Naive B cell (primary cell): ENCODE measurements at regions not wholly inside any gene's neighbourhood (a gene's known extent, or its start where the extent isn't known, plus 50 kb on each side); places are given as distances from the start of the nearest gene placed in this dataset.
"Not testable (repeated sequence)": the region's sequence is repeated elsewhere in the genome, so short reads cannot be mapped to it uniquely, and the experiment has no call there.

ENCODE experiments used
- ATAC-seq, 2 donors: fragments of 150-1000 bp; cut with Tn5 transposase; 2 replicates each; pipeline ENCODE4 v1.10.0; 2021; ENCODE audit warnings: low read depth in 2 of 2, mild to moderate bottlenecking in 2 of 2, moderate library complexity in 2 of 2
- DNase-seq: peaks from one replicate; pipeline ENCODE4 v3.0.0; 2022
- H3K27ac Mint-ChIP-seq, 6 donors: one replicate each; pipeline ENCODE4 v1.8.0; 2020 to 2022; ENCODE audit warnings: mild to moderate bottlenecking in 6 of 6, mixed read lengths in 6 of 6, moderate library complexity in 5 of 6, inconsistent platforms in 2 of 6
- H3K27me3 Mint-ChIP-seq, 3 donors: one replicate each; pipeline ENCODE4 v1.8.0; 2021 to 2022; ENCODE audit warnings: mixed read lengths in 3 of 3, mild to moderate bottlenecking in 1 of 3
- H3K36me3 Mint-ChIP-seq, 2 donors: one replicate each; pipeline ENCODE4 v1.8.0; 2020 to 2022; ENCODE audit warnings: mixed read lengths in 2 of 2, inconsistent platforms in 1 of 2, mild to moderate bottlenecking in 1 of 2
- H3K4me1 Mint-ChIP-seq, 3 donors: one replicate each; pipeline ENCODE4 v1.8.0; 2020 to 2022; ENCODE audit warnings: mixed read lengths in 3 of 3, inconsistent platforms in 1 of 3, mild to moderate bottlenecking in 1 of 3, moderate library complexity in 1 of 3
- H3K4me3 Mint-ChIP-seq, 8 donors: one replicate each; pipeline ENCODE4 v1.8.0; 2020 to 2022; ENCODE audit warnings: mild to moderate bottlenecking in 8 of 8, mixed read lengths in 8 of 8, moderate library complexity in 8 of 8, inconsistent platforms in 2 of 8
- H3K9me3 Mint-ChIP-seq, 7 donors: one replicate each; pipeline ENCODE4 v1.8.0; 2020 to 2022; ENCODE audit warnings: mixed read lengths in 7 of 7, mild to moderate bottlenecking in 5 of 7, inconsistent platforms in 2 of 7, moderate library complexity in 1 of 7

DNA sequence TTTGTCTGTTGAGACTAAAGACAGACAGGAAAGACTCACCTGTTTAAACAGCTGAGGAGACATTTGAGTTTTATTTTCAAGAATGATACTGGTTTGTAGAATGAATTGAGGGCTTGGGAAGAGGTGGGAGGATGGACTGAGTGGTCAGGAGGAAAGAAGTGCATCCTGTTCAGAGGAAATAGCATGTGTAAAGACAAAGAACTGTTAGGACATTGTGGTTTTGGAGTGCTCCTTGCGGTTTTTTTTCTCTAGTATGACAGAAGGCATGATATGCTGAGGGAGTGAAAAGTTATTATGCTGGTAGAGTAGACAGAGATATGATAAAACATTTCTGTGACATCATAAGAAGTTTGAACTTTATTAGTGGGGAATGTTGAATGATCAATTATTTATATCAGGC lies 270.7 kb upstream of the ELAVL2 start:
- DNase-seq (no peak), ATAC-seq (no peak)
- Mint-ChIP-seq H3K4me1 (no peaks in the 10 kb centered on the region), H3K27ac (no peak overlapping the region), H3K36me3 (no peaks in the 10 kb centered on the region), H3K9me3 (peaks cover 0 to 13% (median 4%) of the 10 kb centered on the region in 7 donors), H3K27me3 (no peaks in the 10 kb centered on the region), H3K4me3 (no peak overlapping the region)

DNA sequence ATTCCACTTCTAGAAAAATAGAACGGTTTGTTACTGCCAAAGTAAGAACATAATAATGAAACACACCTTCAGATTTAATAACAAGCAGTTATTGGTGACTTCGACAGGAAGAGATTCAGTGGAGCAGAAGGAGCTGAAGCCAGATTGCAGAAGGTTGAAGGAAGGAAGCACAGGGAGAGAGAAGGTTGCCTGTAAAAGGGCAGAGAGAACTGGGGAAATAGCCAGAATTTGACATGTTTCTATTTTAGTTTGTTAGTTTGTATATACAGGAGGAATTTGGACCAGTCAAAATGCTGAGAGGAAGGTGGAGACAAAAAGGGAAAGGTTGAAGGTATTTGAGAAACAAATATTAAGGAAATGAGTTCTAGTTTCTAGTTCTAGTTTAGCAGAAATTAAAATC lies 269.2 kb upstream of the ELAVL2 start:
- no peak for DNase-seq
- no peak for ATAC-seq
- H3K9me3 Mint-ChIP-seq, result peaks cover 0 to 13% (median 4%) of the 10 kb centered on the region in 7 donors
- H3K4me3 Mint-ChIP-seq, result no peak overlapping the region
- no peaks in the 10 kb centered on the region for H3K4me1 Mint-ChIP-seq
- H3K27ac Mint-ChIP-seq, result no peak overlapping the region
- no peaks in the 10 kb centered on the region for H3K36me3 Mint-ChIP-seq
- H3K27me3 Mint-ChIP-seq, result no peaks in the 10 kb centered on the region

DNA sequence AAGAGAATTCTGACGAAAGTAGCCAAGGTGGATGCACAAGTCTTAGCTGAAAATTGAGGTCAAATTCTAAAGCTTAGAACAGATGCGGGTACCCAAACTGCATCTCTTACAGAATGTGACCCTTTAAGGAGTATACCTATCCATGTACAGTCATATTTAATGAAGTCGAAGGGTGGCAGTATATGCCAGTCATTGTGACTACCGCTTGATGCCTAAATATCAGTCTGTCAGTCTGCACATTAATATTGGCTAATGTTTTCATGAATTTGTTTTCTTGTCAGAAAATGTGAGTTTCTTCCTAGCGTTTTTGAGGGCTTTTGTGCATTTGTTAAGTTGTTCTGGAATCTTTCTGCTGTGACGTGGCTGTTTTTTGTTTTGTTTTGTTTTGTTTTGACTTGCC lies 264.5 kb upstream of the ELAVL2 start:
- Mint-ChIP-seq H3K4me3 (no peak overlapping the region), H3K9me3 (peaks cover 0 to 25% (median 11%) of the 10 kb centered on the region in 7 donors), H3K36me3 (no peaks in the 10 kb centered on the region), H3K4me1 (no peaks in the 10 kb centered on the region), H3K27me3 (no peaks in the 10 kb centered on the region), H3K27ac (no peak overlapping the region)
- ATAC-seq, result no peak
- DNase-seq, result no peak

DNA sequence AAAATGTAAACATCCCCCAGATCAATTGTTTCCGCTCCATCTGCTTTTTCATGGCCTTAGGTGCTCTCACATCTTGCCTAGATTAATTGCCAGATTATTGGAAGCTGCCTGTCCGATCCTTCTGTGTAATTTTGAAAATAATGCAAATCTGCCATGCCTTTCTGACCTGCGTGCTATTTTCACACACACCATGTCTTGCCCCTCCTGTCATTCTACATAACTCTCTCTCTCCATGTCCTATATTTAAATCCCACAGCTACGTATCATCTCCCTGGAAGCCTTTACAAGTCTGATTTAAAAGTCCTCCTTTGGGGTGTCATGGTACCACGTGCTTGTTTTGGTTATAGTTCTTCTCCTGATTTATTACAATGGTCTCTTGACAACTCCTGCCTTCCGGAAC lies 247.6 kb upstream of the ELAVL2 start:
- ATAC-seq, result no peak
- H3K27me3 Mint-ChIP-seq, result no peaks in the 10 kb centered on the region

DNA sequence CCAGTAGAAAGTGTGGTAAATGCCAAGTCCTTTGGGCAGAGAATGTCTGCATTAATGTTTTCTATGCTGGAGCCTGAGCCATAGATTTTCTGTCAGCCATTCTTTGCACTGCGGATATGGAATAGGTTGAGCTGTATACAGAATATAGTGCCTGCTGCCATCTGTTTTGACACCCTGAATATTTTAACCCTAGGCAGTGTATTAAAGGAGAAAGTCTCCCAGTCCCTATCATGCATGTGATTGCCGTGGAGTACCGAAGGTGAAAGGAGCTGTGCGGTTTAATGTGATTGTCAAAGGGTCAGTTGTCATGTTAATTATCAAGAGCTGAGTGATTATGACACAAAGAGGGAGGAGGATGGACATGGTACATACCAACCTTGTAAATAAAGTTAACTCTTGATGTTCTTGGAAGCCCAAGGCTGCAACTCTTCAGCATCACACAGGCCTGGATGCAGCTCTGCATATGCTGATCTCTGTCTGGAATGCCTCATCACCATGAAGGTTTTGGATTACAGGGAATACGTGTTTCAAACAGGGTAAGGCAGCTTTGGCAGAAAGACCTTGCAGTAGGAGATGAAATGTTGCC lies 247.1 kb upstream of the ELAVL2 start:
- no peaks in the 10 kb centered on the region for H3K27me3 Mint-ChIP-seq
- ATAC-seq (no peak), DNase-seq (no peak)
- no peaks in the 10 kb centered on the region for H3K36me3 Mint-ChIP-seq
- H3K4me3 Mint-ChIP-seq, result no peak overlapping the region
- H3K9me3 Mint-ChIP-seq, result peaks cover 0 to 14% (median 5%) of the 10 kb centered on the region in 7 donors
- no peak overlapping the region for H3K27ac Mint-ChIP-seq
- H3K4me1 Mint-ChIP-seq, result no peaks in the 10 kb centered on the region

More for the DNA sequence above, 247.6 kb upstream of the ELAVL2 start:
- Mint-ChIP-seq H3K4me3 (no peak overlapping the region), H3K4me1 (no peaks in the 10 kb centered on the region), H3K27ac (no peak overlapping the region), H3K9me3 (peaks cover 0 to 19% (median 7%) of the 10 kb centered on the region in 7 donors), H3K36me3 (no peaks in the 10 kb centered on the region)
- DNase-seq, result no peak

DNA sequence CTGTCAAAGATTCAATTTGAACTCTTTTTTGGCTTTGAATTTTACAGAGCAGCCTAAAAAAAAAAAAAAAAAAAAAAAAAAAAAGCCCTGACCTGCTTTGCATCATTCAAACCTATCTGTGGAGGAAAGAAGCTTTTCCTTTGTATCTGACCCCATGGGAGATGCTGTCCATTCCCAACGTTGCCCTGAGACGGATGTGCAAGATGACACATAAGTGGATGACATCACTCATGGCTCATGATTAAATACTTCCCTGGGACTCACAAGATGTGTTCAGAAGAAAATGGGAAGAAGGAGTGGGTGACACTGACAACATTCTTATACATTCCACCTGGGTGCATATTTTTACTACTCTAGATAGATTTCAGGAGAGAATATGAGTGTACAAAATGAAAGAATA lies 245.7 kb upstream of the ELAVL2 start:
- no peak overlapping the region for H3K4me3 Mint-ChIP-seq
- H3K27ac Mint-ChIP-seq, result no peak overlapping the region
- H3K4me1 Mint-ChIP-seq, result no peaks in the 10 kb centered on the region
- H3K27me3 Mint-ChIP-seq, result no peaks in the 10 kb centered on the region
- ATAC-seq (no peak), DNase-seq (no peak)
- H3K36me3 Mint-ChIP-seq, result no peaks in the 10 kb centered on the region
- peaks cover 0 to 14% (median 7%) of the 10 kb centered on the region in 7 donors for H3K9me3 Mint-ChIP-seq

DNA sequence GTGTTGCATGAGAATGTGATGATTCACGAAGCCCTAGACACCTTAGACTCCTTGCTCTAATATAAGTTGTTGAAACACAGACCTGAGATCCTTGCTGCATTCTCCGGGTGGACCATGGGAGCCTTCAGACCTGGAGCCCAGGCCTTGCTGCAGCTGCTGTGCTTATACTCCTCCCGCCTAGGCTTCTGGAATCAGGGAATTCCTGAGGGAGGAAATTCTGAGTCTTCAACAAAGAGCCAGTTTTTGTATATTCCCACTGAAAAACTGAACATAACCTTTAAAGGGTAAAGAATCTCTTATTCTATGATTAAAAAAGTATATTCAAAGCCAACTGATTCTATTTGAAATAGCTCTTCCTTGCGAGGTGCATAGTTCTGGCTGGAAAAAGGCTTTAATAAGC lies 245.1 kb upstream of the ELAVL2 start:
- Mint-ChIP-seq H3K4me1 (no peaks in the 10 kb centered on the region), H3K36me3 (no peaks in the 10 kb centered on the region), H3K9me3 (peaks cover 0 to 14% (median 5%) of the 10 kb centered on the region in 7 donors), H3K27me3 (no peaks in the 10 kb centered on the region), H3K4me3 (no peak overlapping the region), H3K27ac (no peak overlapping the region)
- no peak for ATAC-seq
- DNase-seq, result no peak

DNA sequence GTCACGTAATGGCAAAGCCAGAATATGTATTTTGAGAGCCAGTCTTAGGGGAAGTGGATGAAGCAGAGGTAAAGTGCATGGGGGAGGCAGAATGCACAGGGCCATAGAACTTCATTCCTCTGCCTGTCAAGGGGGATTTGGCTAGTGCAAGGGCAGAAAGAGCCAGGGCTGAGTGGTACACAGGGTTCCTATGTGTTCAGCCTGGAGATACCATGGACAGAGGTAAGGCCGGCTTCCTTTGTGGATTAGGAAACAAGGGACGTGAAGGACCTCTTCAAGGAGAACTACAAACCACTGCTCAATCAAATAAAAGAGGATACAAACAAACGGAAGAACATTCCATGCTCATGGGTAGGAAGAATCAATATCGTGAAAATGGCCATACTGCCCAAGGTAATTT lies 241.1 kb upstream of the ELAVL2 start:
- not testable (repeated sequence) for H3K27me3 Mint-ChIP-seq, H3K36me3 Mint-ChIP-seq, ATAC-seq, H3K9me3 Mint-ChIP-seq, DNase-seq, H3K4me1 Mint-ChIP-seq, H3K4me3 Mint-ChIP-seq, H3K27ac Mint-ChIP-seq

DNA sequence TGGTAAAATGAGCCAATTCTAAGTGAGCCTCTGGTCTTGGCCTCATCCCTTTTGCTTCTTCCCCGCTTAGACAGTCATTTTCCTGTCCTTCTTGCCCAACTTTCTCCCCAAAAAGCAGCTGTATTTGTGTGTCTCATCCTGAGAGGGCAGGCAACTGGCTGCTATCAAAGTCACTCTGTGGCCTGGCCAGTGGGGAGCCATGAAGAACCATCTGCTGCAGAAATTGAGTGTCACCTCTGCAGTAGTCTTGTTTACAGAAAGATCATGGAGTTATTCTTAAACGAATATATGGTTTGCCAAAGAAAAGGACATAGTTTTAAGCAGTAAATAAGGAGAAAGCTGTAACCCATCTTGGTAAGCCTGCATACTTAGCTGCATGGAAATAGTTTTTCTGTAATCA lies 233.6 kb upstream of the ELAVL2 start:
- Mint-ChIP-seq H3K4me3 (no peak overlapping the region), H3K4me1 (no peaks in the 10 kb centered on the region), H3K36me3 (no peaks in the 10 kb centered on the region), H3K27ac (no peak overlapping the region), H3K9me3 (peaks cover 0 to 9% (median 6%) of the 10 kb centered on the region in 7 donors), H3K27me3 (no peaks in the 10 kb centered on the region)
- DNase-seq (no peak), ATAC-seq (no peak)

DNA sequence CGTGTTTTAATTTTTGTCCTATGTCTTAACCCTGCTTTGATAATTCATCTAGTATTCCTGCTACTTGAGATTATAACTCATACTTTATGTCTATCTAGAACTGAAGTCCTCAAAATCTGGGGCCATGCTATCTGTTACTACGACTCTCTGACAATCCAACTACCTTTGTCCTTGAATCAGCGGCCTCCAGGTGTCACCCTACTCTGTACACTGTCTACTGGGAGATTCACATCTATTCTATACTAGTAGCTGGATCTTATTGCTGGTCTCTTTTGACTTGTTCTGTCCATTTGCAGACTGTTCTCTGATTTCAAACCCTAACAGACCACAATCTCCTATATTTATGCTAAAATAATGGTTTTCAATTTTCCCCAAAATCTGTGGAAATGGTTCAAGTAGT lies 225.5 kb upstream of the ELAVL2 start:
- Mint-ChIP-seq H3K9me3 (peaks cover 2 to 32% (median 10%) of the 10 kb centered on the region in 7 donors), H3K27ac (no peak overlapping the region), H3K4me3 (no peak overlapping the region), H3K4me1 (no peaks in the 10 kb centered on the region), H3K27me3 (no peaks in the 10 kb centered on the region), H3K36me3 (no peaks in the 10 kb centered on the region)
- no peak for DNase-seq
- ATAC-seq, result no peak

DNA sequence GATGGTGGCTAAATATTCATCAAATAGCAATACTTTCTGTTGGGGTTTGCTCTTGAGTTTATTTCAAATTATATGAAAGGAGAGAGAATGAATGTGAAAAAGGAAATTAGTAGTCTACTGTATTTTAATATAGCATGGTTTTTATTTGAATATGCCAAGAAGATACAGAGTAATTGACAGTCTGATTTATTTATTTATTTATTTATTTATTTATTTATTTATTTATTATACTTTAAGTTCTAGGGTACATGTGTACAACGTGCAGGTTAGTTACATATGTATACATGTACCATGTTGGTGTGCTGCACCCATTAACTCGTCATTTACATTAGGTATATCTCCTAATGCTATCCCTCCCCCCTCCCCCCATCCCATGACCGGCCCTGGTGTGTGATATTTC lies 224.2 kb upstream of the ELAVL2 start:
- H3K27me3 Mint-ChIP-seq, H3K4me1 Mint-ChIP-seq, DNase-seq, H3K4me3 Mint-ChIP-seq, H3K36me3 Mint-ChIP-seq, ATAC-seq, H3K27ac Mint-ChIP-seq: not testable (repeated sequence)
- peaks cover 0 to 26% (median 10%) of the 10 kb centered on the region in 7 donors for H3K9me3 Mint-ChIP-seq

DNA sequence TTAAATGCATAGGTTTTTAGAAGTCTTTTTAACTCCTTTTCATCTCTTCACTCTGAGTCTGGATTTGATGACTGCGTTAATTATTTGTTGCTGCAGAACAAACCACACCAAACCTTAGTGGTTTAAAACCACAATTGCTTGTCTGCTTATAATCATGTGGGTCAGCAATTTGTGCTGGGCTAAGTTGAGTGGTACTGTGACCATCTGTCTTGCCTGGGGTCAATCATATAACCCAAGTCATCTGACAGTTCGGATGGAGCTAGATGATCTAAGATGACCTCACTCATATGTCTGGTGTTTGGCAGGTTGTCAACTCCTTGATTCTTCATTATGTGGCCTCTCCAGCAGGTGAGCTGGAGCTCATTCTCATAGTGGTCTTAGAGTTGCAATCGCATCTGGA lies 219.1 kb upstream of the ELAVL2 start:
- Mint-ChIP-seq H3K9me3 (peaks cover 1 to 22% (median 10%) of the 10 kb centered on the region in 7 donors), H3K4me3 (no peak overlapping the region), H3K27me3 (no peaks in the 10 kb centered on the region), H3K4me1 (no peaks in the 10 kb centered on the region), H3K27ac (no peak overlapping the region), H3K36me3 (no peaks in the 10 kb centered on the region)
- no peak for ATAC-seq
- DNase-seq, result no peak

DNA sequence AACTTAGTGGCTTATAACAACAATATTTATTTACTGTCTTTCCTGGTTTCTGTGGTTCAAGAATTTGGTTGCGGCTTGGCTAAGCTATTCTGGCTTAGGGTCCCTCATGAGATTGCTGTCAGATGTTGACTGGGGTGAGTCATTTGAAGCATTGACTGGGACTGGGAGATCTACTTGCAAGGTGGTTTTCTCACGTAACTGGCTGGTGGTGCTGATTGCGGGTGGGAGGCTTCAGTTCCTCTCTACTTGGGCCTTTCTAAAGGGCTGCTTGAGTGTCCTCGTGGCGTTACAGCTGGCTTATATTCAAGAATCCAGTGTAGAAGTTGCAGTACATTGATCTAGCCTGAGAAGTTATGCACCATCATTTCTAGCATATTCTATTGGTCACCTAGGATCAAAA lies 218.5 kb upstream of the ELAVL2 start:
- no peaks in the 10 kb centered on the region for H3K27me3 Mint-ChIP-seq
- H3K27ac Mint-ChIP-seq, result no peak overlapping the region
- no peak for DNase-seq
- no peaks in the 10 kb centered on the region for H3K36me3 Mint-ChIP-seq
- no peak overlapping the region for H3K4me3 Mint-ChIP-seq
- no peak for ATAC-seq
- peaks cover 1 to 19% (median 6%) of the 10 kb centered on the region in 7 donors for H3K9me3 Mint-ChIP-seq
- H3K4me1 Mint-ChIP-seq, result no peaks in the 10 kb centered on the region

DNA sequence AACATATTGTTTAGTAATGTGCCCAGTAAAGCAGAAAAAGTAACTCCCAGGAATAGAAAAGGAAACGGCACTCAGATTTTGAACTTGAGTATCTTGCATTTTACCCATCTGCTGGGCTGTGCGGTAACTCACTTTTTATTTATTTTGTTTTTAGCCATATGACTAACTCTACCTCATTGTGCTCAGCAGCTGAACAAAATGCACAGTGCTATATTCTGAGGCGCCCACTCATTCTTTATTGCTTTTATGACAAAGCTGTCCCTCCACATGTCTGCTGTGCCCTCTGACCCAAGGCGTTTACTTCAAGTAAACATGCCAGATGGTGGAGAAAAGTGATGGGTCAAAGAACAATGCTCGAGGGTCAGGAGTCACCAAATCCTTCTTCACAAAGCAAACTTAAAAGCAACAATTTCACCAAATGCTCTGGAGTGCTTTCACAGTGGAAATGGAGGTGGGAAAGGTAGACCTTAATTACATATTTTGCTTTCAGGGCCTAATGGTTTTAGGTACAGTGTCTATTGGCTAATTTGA lies 215.2 kb upstream of the ELAVL2 start:
- no peaks in the 10 kb centered on the region for H3K27me3 Mint-ChIP-seq
- H3K4me3 Mint-ChIP-seq, result no peak overlapping the region
- H3K36me3 Mint-ChIP-seq, result no peaks in the 10 kb centered on the region
- DNase-seq (no peak), ATAC-seq (no peak)
- H3K27ac Mint-ChIP-seq, result no peak overlapping the region
- peaks cover 0 to 14% (median 3%) of the 10 kb centered on the region in 7 donors for H3K9me3 Mint-ChIP-seq
- H3K4me1 Mint-ChIP-seq, result no peaks in the 10 kb centered on the region

DNA sequence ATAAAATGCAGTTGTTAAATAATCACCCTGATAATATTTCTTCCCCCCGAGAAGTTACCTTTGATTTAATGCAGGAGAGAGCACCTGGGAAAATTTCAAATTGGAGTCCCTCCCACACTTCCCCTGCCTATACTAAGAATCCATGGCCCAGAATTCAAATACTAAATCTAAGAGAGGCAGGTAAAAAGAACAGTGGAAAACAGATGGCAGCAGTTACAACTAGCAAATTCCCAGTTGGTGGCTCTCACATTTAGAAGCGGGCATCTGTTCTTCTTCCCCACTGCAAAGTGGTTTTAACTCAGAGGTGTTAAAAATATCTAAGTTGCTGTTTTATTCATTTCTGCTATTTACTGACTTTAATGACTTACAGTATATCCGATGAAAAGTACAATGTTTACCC lies 210.4 kb upstream of the ELAVL2 start:
- peaks cover 3 to 11% (median 7%) of the 10 kb centered on the region in 7 donors for H3K9me3 Mint-ChIP-seq
- no peak for ATAC-seq
- H3K4me3 Mint-ChIP-seq, result no peak overlapping the region
- H3K27ac Mint-ChIP-seq, result no peak overlapping the region
- H3K27me3 Mint-ChIP-seq, result no peaks in the 10 kb centered on the region
- no peaks in the 10 kb centered on the region for H3K4me1 Mint-ChIP-seq
- H3K36me3 Mint-ChIP-seq, result no peaks in the 10 kb centered on the region
- DNase-seq, result no peak
